COLO668 (cell line): ENCODE measurements at regions not wholly inside any gene's neighbourhood (a gene's known extent, or its start where the extent isn't known, plus 50 kb on each side); places are given as distances from the start of the nearest gene placed in this dataset.
A peak's percentile ranks its signal among the peaks of the same experiment; 100 is the strongest.

ENCODE experiments used
- DNase-seq: peaks from one replicate; lab custom pipeline; 2025; ENCODE audit not compliant: unreplicated experiment; lab: John Stamatoyannopoulos, UW

DNA sequence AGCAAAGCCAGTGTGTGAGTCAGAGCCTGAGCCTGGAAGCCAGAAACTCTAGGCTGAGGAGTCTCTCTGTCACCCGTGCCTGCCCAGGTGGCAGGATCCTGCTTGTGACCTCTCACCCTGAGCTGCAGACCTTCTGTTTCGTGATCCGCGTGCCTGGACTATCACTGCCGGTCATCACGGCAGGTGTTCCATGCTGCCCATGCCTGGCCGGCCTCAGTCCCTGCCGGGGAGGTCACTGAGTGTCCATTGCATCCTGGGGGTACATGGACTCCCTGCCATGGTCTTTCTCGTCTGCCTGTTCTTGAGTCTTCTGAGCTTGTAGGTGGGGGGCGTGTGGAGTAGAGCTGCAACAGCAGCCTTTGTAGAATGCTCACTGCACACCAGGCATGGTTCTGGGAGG is 1032.4 kb downstream of the TBC1D22A start:
- DNase-seq = no peak

- no peak for DNase-seq
These were observed 1031.1 kb downstream of the TBC1D22A start for GRCh38 chr22:47793304-47794101.

DNA sequence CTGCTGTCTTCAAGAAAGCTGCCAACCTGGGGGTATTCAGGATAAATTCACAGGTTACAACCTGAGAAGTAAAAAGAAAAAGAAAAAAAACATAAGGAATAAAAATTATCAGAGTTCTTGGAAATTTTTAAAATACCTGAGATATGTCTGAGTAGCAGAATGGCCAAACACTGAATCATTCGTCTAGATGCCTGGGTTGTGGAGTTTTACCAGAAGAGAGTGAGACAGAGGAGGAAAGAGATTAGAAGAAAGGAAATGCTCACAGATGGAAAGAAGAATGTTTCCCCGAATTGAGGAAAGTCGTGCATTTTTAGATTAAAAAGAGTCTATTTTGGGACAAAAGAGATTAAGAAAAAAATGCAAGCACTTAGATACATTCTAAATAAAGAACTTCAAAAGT is 1026.7 kb downstream of the TBC1D22A start:
- DNase-seq = no peak

DNA sequence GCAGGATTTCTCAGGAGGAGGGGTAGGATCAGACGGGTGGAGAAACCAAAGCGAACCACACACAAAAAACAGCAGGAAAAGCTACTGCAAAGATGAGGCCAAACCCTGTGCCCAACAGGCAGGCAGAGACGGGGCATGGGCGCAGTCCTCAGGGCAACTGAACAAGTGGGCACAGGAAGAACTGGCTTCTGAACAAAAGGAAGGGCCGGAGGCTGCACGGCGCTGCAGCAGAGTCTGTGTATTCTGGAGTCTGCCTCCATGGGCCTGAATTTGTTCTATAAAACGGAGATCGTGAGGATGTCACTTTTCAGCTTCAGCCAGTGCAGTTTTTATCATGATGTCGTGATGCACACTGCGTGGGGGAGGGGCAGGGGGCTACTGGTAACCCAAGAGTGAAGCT is 1026.0 kb downstream of the TBC1D22A start:
- no peak for DNase-seq

DNA sequence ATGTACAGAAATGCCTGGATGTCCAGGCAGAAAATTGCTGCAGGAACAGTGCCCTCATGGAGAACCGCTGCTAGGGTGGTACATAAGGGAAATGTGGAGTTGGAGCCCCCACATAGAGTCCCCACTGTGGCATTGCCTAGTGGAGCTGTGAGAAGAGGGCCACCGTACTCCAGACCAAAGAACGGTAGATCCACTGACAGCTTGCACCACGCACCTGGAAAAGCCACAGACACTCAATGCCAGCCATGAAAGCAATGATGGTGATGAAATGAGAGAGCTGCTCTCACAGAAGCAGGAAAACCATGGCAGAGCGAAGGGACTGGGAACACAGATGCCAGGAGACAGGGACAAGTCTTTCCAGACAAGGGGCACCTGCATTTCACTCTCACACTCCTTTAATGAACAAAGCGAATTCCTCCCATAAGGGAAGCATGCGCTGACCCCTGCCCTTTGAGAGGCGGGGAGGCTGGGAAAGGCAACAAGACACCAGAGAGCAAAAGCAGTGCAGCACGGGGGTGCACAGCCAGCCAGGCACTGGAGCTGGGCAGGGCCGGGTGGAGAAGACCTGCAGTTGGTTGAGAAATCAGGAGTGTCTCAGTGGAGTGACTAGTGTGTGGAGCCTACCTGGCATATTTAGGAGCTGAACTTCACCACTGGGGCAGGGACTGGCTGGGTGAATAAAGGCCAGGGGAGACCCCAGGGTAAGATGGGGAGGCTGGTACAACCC is 1025.2 kb downstream of the TBC1D22A start:
- no peak for DNase-seq

- no peak for DNase-seq
These were observed 1024.3 kb downstream of the TBC1D22A start for GRCh38 chr22:47786650-47787290.

DNA sequence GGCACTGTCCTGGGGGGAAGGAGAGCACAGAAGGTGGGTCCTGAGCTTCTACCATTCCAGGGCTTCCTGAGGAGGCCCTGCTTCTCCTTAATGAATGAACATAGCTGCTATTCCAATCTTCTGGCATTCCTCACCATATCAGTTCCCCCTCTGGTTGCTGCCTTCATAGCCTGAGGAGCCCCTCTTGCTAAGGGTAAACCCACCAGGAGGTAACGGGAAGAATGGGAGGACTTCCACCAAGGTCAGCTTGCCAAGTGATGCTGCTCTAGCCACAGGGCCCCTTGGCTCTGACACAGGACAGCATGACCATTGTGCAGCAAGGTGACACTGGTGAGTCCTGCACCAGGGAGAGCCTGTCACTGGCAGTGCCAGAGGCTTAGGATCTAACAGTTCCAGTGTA is 1022.5 kb downstream of the TBC1D22A start:
- DNase-seq = no peak

DNA sequence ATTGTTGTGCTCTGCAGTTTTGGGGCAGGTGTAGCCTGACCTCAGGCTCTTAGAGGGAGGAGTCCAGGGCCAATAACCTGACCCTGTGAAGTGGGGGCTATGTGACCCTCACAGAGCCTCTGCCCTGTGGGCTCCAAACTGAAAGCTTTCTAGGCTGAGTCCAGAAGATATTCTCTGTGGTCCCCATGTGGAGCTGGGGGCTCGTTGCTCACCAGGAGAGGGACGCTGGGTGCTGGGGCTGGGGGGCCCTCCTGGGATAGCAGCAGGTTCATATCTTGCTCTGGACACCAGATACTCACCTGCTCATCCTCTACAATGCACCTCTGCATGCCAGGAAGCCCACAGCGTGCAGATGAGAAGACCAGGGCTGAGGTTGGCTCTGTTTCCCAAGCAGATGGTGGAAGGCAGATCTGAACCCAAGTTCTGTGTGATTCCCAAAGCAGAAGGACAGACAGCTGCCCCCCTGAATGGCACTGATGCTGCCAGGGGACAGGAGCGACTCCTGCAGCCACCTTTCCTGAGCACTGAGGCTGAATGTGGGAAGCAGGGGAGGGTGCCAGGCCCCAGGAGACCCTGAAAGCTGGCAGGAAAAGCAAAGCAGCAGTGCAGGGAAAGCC is 1022.0 kb downstream of the TBC1D22A start:
- no peak for DNase-seq

GRCh38 chr22:47783433-47784366 is 1021.2 kb downstream of the TBC1D22A start:
- peak; percentile 24 for DNase-seq

- no peak for DNase-seq
These were observed 1020.1 kb downstream of the TBC1D22A start for GRCh38 chr22:47782328-47783075.

DNA sequence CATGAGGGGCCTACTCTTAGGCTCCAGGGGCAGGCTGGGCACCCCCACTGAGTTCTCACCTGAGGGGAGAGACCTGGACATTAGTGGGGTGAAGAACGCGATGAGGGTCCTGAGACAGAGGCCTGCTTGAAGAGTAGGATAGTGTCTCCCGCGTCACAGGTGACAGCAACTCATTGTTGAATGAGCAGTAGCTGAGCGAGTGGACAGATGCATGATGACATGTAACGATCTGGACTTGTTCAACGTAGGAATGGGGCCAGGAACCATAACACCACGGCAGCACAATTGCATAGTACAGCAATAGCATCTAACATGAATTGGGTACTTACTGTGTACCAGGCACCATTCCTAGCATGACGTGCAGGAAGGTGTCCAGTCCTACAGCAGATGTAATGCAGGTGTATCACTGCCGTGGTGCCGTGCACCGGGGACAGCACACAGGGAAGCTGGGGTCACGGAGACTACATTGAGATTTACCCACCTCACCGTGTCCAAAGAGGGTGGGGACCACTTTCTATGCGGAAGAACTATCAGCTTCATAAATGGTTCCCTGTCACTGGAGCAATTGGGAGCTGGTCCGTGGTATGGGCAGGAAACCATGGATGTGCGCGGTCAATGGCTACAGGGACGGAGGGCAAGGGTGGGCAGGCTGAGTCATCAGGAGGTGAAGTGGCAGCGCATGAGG is 1019.1 kb downstream of the TBC1D22A start:
- DNase-seq = no peak

- no peak for DNase-seq
These were observed 1018.6 kb downstream of the TBC1D22A start for GRCh38 chr22:47781024-47781423.

DNA sequence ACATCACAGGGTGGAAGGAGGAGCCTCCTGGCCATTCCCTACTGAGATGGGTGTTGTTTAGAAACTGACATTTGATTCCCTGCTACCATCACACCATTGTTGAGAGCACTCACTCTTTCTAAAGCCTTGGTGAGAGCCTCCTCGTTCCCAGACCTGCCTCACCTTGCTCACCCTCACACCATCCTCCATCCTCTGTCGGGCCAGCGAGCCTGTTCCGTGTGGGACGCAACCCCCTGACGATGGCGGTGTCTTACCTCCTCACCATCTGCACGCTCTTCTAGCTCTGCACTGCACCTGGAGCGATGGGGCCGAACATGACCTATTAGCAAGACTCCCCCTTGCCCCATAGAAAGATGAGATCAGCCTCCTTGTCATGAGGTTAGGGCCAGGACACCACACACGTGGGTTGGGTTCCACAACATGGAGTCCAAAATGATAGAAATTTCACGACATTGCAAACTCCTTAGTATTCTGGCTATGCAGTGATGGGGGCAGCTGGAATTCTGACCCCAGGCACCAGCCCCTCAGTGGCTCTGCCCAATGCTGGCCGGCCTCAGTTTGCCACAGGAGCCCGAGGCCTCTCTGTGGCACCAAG is 1017.9 kb downstream of the TBC1D22A start:
- no peak for DNase-seq

- DNase-seq = no peak
These were observed 1017.0 kb downstream of the TBC1D22A start for GRCh38 chr22:47779474-47779873.

- no peak for DNase-seq
These were observed 1015.8 kb downstream of the TBC1D22A start for GRCh38 chr22:47778160-47778658.

DNA sequence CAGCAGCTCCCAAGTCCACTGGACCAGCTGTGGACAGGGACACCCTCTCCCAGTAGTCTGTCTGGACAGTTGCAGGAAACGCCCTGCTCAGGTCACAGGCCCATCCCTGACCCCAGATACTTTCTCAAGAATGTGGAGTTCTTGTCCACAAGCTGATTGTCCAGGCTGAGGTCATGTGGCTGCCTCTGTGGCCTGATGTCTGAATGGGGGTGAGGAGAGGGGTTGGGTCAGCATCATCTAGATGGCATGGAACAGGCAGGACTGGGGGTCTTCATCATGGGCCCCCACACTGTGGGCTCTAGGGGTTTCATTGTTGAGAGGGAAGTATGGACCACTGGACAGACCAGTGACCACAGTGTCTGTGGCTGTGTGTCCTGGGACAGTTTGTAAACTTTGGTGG is 1015.0 kb downstream of the TBC1D22A start:
- DNase-seq = no peak

DNA sequence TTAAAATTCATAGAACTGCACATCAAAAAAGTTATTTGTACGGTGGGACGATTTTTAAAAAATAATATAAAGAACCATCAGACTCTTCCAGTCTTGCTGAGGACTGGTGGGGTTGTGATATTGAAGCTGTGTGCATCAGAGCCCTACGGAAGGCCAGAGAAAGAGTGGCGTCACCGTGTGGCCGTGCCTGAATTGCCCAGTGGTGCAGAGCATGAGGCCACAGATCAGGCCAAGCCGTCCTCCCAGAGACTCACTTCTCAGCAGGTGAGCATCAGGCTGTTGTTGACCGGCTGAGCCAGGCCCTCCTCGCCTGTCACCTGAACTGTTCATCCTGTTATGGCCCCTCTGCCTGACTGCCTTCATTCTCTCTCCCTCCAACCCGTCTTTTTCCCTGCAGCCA is 1013.9 kb downstream of the TBC1D22A start:
- no peak for DNase-seq

DNA sequence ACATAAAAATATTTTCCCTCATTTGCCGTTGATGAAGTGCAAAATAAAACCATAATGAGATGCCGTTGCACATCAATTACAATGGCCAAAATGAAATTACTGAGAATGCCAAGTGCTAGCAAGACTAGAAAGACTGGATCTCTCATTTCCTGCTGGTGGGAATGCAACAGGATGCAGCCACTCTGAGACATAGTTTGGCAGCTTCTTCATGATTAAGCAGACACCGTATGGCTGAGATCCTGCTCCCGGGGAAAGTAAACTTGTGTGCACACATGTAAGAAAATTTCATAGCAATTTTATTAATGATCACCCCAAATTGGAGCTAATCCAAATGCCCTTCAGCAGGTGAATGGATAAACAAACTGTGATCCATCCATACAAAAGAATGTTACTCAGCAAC is 1013.2 kb downstream of the TBC1D22A start:
- no peak for DNase-seq

DNA sequence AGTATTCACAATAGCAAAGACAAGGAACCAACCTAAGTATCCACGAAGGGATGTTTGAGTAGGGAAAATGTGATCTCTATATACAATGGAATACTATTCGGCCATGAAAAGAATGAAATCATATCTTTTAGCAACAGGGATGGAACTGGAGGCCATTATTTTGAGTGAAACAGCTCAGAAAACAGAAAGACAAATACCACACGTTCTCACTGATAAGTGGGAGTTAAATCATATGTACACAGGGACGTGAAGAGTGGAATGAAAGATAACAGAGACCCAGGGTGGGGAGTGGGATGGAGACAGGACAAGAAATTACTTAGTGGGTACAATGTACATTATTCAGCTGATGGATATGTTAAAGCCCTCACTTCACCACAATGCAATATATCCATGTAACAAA is 1012.7 kb downstream of the TBC1D22A start:
- DNase-seq = no peak
